Liver (tissue), 8 donors: ENCODE measurements at regions not wholly inside any gene's neighbourhood (a gene's known extent, or its start where the extent isn't known, plus 50 kb on each side); places are given as distances from the start of the nearest gene placed in this dataset.

Source experiments
- DNase-seq: peaks from one replicate; pipeline ENCODE4 v3.0.0-alpha.2; 2017; ENCODE audit warnings: low spot score
- H3K27ac ChIP-seq, 2 donors: one replicate each; pipeline ENCODE4 v1.7.0; 2013; ENCODE audit warnings: inconsistent platforms in 2 of 2, low read length in 2 of 2, control low read depth in 1 of 2, low read depth in 1 of 2, mild to moderate bottlenecking in 1 of 2
- H3K27me3 ChIP-seq, 4 donors: one replicate each; pipeline versions ENCODE4 v1.6.1 to v1.7.0; 2013; ENCODE audit warnings: low read length in 3 of 4, inconsistent platforms in 1 of 4, mild to moderate bottlenecking in 1 of 4, moderate library complexity in 1 of 4; ENCODE audit not compliant: control insufficient read depth in 4 of 4, insufficient read depth in 4 of 4
- H3K36me3 ChIP-seq, 4 donors: one replicate each; pipeline versions ENCODE4 v1.6.1 to v1.7.0; 2013; ENCODE audit warnings: low read length in 3 of 4, mild to moderate bottlenecking in 3 of 4, low read depth in 1 of 4, moderate library complexity in 1 of 4; ENCODE audit not compliant: control insufficient read depth in 4 of 4, insufficient read depth in 3 of 4
- H3K4me1 ChIP-seq, 4 donors: one replicate each; pipeline versions ENCODE4 v1.6.1 to v1.7.0; 2013; ENCODE audit warnings: low read length in 3 of 4, mild to moderate bottlenecking in 3 of 4, moderate library complexity in 1 of 4; ENCODE audit not compliant: control insufficient read depth in 4 of 4, insufficient read depth in 4 of 4
- H3K4me3 ChIP-seq, 3 donors: one replicate each; pipeline versions ENCODE4 v1.6.1 to v1.7.0; 2013; ENCODE audit warnings: low read length in 3 of 3, control low read depth in 1 of 3, low read depth in 1 of 3, mild to moderate bottlenecking in 1 of 3
- H3K9ac ChIP-seq, 2 donors: one replicate each; pipeline ENCODE4 v1.7.0; 2013; ENCODE audit warnings: low read length in 2 of 2, mild to moderate bottlenecking in 2 of 2, moderate library complexity in 2 of 2, control low read depth in 1 of 2, low read depth in 1 of 2
- H3K9me3 ChIP-seq, 4 donors: one replicate each; pipeline versions ENCODE4 v1.6.1 to v1.7.0; 2013; ENCODE audit warnings: low read length in 3 of 4; ENCODE audit not compliant: control insufficient read depth in 4 of 4
- EGR1 ChIP-seq, 2 donors: IDR thresholded peaks; 2 replicates each; pipeline ENCODE4 v1.6.1; 2016 to 2018; ENCODE audit warnings: antibody characterized with exemption in 2 of 2, low read depth in 2 of 2
- FOXA2 ChIP-seq: IDR thresholded peaks from 2 replicates; pipeline ENCODE4 v1.6.1; 2016; ENCODE audit warnings: antibody characterized with exemption
- GABPA ChIP-seq, 2 donors: IDR thresholded peaks in 1 of 2; conservative IDR thresholded peaks in 1 of 2; 2 replicates each; pipeline ENCODE4 v1.6.1; 2016; ENCODE audit warnings: antibody characterized with exemption in 2 of 2, mild to moderate bottlenecking in 1 of 2, moderate library complexity in 1 of 2
- HNF4G ChIP-seq: IDR thresholded peaks from 2 replicates; pipeline ENCODE4 v1.6.1; 2016; ENCODE audit warnings: antibody characterized with exemption
- JUND ChIP-seq, 2 donors: IDR thresholded peaks; 2 replicates each; pipeline ENCODE4 v1.6.1; 2016; ENCODE audit warnings: antibody characterized with exemption in 2 of 2
- NR2F2 ChIP-seq: IDR thresholded peaks from 2 replicates; pipeline ENCODE4 v1.6.1; 2016; ENCODE audit warnings: antibody characterized with exemption
- RAD21 ChIP-seq, 2 donors: IDR thresholded peaks; 2 replicates each; pipeline ENCODE4 v1.6.1; 2016; ENCODE audit warnings: antibody characterized with exemption in 2 of 2, mild to moderate bottlenecking in 2 of 2
- RXRA ChIP-seq, 2 donors: IDR thresholded peaks; 2 replicates each; pipeline ENCODE4 v1.6.1; 2017 to 2018; ENCODE audit warnings: antibody characterized with exemption in 2 of 2, mild to moderate bottlenecking in 1 of 2
- TAF1 ChIP-seq: conservative IDR thresholded peaks from 2 replicates; pipeline ENCODE4 v1.6.1; 2016; ENCODE audit warnings: antibody characterized with exemption, mild to moderate bottlenecking
- WGBS: extraction: QIAGEN DNeasy Blood & Tissue Kit; methylation state at CpG from one replicate; pipeline ENCODE4 v1.1.7; 2013; 5-methylcytosine and 5-hydroxymethylcytosine counted together
- TF ChIP-seq, protein P1 (sequence below): fragments of 150-350 bp; IDR thresholded peaks from 2 replicates; pipeline ENCODE4 v1.5.1; 2017; ENCODE audit warnings: improper control_type of control experiment, low read depth, low read length; ENCODE audit not compliant: missing input control
- TF ChIP-seq, protein P2 (sequence below): IDR thresholded peaks from 2 replicates; pipeline ENCODE4 v1.6.1; 2016; ENCODE audit warnings: antibody characterized with exemption
- TF ChIP-seq, protein P3 (sequence below): IDR thresholded peaks from 2 replicates; pipeline ENCODE4 v1.6.1; 2016; ENCODE audit warnings: antibody characterized with exemption, mild to moderate bottlenecking
- TF ChIP-seq, protein P4 (sequence below): IDR thresholded peaks from 2 replicates; pipeline ENCODE4 v1.6.1; 2016; ENCODE audit warnings: antibody characterized with exemption
- TF ChIP-seq, protein P5 (sequence below): IDR thresholded peaks from 2 replicates; pipeline ENCODE4 v1.6.1; 2016; ENCODE audit warnings: antibody characterized with exemption
- donor health status: healthy.
- donor health status: healthy.
- donor health status: healthy.
- donor health status: healthy.
- donor health status: healthy.

DNA sequence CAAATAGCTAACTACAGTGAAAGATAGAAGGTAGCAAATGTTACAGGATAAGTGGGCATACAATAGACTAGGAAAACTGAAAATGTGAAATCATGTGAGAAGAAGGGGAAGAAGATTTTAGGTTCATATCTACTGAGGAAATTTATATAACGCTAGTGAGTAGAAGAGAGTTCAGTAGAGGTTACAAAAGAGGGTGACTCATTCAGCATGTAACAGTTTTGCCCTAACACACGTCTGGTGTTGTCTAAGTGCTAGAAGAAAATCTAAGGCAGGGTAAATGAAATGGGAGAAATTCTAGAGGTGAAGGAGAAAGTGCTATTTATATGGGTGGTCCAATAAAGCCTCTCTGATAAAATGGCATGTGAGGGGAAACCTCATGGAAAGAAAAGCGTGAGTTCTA, 731.4 kb upstream of the POT1 start:
- no peak overlapping the region for H3K4me3 ChIP-seq
- no peak overlapping the region for H3K9ac ChIP-seq
- WGBS = 75% methylated on average over 3 of the region's 3 CpGs
- H3K9me3 ChIP-seq = no peaks in the 10 kb centered on the region
- no peak overlapping the region for H3K27ac ChIP-seq
- H3K4me1 ChIP-seq = peaks cover 0 to 3% (median 0%) of the 10 kb centered on the region in 4 donors
- no peak for DNase-seq
- no peak for TF ChIP-seq RAD21 (IDR thresholded peaks at IDR 0.05)
- TF ChIP-seq, protein P1, sequence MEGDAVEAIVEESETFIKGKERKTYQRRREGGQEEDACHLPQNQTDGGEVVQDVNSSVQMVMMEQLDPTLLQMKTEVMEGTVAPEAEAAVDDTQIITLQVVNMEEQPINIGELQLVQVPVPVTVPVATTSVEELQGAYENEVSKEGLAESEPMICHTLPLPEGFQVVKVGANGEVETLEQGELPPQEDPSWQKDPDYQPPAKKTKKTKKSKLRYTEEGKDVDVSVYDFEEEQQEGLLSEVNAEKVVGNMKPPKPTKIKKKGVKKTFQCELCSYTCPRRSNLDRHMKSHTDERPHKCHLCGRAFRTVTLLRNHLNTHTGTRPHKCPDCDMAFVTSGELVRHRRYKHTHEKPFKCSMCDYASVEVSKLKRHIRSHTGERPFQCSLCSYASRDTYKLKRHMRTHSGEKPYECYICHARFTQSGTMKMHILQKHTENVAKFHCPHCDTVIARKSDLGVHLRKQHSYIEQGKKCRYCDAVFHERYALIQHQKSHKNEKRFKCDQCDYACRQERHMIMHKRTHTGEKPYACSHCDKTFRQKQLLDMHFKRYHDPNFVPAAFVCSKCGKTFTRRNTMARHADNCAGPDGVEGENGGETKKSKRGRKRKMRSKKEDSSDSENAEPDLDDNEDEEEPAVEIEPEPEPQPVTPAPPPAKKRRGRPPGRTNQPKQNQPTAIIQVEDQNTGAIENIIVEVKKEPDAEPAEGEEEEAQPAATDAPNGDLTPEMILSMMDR = no peak
- TF ChIP-seq TAF1 = no peak
- no peak for TF ChIP-seq RXRA (IDR thresholded peaks at IDR 0.05)
- TF ChIP-seq, protein P2, sequence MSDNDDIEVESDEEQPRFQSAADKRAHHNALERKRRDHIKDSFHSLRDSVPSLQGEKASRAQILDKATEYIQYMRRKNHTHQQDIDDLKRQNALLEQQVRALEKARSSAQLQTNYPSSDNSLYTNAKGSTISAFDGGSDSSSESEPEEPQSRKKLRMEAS = no peak
- no peak for TF ChIP-seq FOXA2
- TF ChIP-seq NR2F2 = no peak
- no peak for TF ChIP-seq EGR1 (IDR thresholded peaks at IDR 0.05; ENCODE audit: low read depth in 2 of 2)
- TF ChIP-seq, protein P3, sequence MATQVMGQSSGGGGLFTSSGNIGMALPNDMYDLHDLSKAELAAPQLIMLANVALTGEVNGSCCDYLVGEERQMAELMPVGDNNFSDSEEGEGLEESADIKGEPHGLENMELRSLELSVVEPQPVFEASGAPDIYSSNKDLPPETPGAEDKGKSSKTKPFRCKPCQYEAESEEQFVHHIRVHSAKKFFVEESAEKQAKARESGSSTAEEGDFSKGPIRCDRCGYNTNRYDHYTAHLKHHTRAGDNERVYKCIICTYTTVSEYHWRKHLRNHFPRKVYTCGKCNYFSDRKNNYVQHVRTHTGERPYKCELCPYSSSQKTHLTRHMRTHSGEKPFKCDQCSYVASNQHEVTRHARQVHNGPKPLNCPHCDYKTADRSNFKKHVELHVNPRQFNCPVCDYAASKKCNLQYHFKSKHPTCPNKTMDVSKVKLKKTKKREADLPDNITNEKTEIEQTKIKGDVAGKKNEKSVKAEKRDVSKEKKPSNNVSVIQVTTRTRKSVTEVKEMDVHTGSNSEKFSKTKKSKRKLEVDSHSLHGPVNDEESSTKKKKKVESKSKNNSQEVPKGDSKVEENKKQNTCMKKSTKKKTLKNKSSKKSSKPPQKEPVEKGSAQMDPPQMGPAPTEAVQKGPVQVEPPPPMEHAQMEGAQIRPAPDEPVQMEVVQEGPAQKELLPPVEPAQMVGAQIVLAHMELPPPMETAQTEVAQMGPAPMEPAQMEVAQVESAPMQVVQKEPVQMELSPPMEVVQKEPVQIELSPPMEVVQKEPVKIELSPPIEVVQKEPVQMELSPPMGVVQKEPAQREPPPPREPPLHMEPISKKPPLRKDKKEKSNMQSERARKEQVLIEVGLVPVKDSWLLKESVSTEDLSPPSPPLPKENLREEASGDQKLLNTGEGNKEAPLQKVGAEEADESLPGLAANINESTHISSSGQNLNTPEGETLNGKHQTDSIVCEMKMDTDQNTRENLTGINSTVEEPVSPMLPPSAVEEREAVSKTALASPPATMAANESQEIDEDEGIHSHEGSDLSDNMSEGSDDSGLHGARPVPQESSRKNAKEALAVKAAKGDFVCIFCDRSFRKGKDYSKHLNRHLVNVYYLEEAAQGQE = no peak
- TF ChIP-seq HNF4G = no peak
- no peak for TF ChIP-seq JUND (IDR thresholded peaks at IDR 0.05)
- TF ChIP-seq GABPA (IDR thresholded peaks at IDR 0.05 in 1 of 2, conservative IDR thresholded peaks at IDR 0.05 in 1 of 2) = no peak
- TF ChIP-seq, protein P4, sequence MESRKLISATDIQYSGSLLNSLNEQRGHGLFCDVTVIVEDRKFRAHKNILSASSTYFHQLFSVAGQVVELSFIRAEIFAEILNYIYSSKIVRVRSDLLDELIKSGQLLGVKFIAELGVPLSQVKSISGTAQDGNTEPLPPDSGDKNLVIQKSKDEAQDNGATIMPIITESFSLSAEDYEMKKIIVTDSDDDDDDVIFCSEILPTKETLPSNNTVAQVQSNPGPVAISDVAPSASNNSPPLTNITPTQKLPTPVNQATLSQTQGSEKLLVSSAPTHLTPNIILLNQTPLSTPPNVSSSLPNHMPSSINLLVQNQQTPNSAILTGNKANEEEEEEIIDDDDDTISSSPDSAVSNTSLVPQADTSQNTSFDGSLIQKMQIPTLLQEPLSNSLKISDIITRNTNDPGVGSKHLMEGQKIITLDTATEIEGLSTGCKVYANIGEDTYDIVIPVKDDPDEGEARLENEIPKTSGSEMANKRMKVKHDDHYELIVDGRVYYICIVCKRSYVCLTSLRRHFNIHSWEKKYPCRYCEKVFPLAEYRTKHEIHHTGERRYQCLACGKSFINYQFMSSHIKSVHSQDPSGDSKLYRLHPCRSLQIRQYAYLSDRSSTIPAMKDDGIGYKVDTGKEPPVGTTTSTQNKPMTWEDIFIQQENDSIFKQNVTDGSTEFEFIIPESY = no peak
- TF ChIP-seq, protein P5, sequence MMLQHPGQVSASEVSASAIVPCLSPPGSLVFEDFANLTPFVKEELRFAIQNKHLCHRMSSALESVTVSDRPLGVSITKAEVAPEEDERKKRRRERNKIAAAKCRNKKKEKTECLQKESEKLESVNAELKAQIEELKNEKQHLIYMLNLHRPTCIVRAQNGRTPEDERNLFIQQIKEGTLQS = no peak
- no peaks in the 10 kb centered on the region for H3K36me3 ChIP-seq
- peaks cover 0 to 4% (median 0%) of the 10 kb centered on the region in 4 donors for H3K27me3 ChIP-seq

DNA sequence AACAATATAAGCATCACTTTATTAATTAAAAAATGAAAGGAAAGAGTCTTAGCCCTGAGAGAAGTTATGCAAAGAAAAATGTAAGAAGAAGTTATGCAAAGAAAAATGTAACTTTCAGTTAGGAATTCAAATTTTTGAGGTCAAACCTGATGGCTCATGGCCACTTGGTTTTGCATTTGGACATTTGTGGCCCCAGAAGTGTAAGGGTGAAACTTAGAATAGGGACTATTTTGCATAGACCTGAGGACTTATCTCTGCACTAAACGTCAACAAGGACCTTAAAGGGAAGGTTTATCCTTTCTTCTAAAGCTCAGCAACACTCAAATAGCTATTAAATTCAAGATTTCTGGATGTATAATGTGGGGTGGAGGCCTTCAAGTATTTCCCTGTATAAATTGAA, 724.5 kb upstream of the POT1 start:
- Histone ChIP-seq H3K9ac (no peak overlapping the region), H3K27ac (no peak overlapping the region), H3K4me3 (no peak overlapping the region), H3K36me3 (no peaks in the 10 kb centered on the region), H3K9me3 (no peaks in the 10 kb centered on the region), H3K4me1 (no peaks in the 10 kb centered on the region), H3K27me3 (no peaks in the 10 kb centered on the region)
- WGBS = 59% methylated on average over 1 of the region's 1 CpG
- TF ChIP-seq JUND (IDR thresholded peaks at IDR 0.05) (no peak), RAD21 (IDR thresholded peaks at IDR 0.05) (no peak), EGR1 (IDR thresholded peaks at IDR 0.05; ENCODE audit: low read depth in 2 of 2) (no peak)
- TF ChIP-seq, protein P4 = no peak
- TF ChIP-seq, protein P5 = no peak
- DNase-seq = no peak
